ENCODE measurements at regions not wholly inside any gene's neighbourhood (a gene's known extent, or its start where the extent isn't known, plus 50 kb on each side); places are given as distances from the start of the nearest gene placed in this dataset.

GRCh38 chr13:84239032-84239431 lies 356.8 kb upstream of the SLITRK1 start:
- no peak for TF ChIP-seq CTCF (conservative IDR thresholded peaks at IDR 0.05; ENCODE audit: low read depth in 2 of 2)
- no peak for TF ChIP-seq POLR2AphosphoS5 (IDR thresholded peaks at IDR 0.05; ENCODE audit: low read depth)
- no peak for TF ChIP-seq EZH2 (IDR thresholded peaks at IDR 0.05; ENCODE audit: low read depth, unreplicated experiment)
- no peak for TF ChIP-seq CREB1 (CRISPR knock-in tag; IDR thresholded peaks at IDR 0.05; ENCODE audit: low read depth)
- TF ChIP-seq REST (IDR thresholded peaks at IDR 0.05; ENCODE audit: unreplicated experiment) = no peak
- TF ChIP-seq EZH2phosphoT487 (IDR thresholded peaks at IDR 0.05; ENCODE audit: unreplicated experiment) = no peak
- TF ChIP-seq NANOG (IDR thresholded peaks at IDR 0.05; ENCODE audit: borderline replicate concordance) = no peak
